ENCODE measurements at regions not wholly inside any gene's neighbourhood (a gene's known extent, or its start where the extent isn't known, plus 50 kb on each side); places are given as distances from the start of the nearest gene placed in this dataset.

DNA sequence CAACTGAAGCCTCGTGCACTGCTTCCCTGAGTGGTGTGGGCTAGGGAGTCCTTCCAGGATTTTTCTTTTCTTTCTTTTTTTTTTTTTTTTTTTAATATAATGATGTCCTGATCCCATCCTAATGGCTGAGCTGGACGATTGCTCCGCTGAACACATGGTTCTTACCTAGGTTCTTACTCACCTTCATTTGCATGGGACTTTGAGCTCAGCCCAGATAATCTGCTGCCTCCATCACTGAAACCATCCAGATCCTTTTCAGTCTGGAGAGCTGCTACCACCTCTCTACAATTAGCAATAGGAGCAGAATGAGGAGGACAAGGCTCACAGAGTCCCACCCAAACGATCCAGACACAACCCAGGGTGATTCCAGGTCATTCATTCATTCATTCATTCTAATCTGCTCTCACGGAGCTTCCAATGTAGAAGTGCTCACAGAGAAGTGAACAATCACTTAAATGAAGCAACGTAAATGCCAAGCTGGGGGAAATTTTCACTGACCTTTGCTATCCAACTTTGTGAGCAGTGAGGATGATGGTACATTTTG is 246.3 kb upstream of the RREB1 start:
- no peak for ATAC-seq
- TF ChIP-seq, protein P1, sequence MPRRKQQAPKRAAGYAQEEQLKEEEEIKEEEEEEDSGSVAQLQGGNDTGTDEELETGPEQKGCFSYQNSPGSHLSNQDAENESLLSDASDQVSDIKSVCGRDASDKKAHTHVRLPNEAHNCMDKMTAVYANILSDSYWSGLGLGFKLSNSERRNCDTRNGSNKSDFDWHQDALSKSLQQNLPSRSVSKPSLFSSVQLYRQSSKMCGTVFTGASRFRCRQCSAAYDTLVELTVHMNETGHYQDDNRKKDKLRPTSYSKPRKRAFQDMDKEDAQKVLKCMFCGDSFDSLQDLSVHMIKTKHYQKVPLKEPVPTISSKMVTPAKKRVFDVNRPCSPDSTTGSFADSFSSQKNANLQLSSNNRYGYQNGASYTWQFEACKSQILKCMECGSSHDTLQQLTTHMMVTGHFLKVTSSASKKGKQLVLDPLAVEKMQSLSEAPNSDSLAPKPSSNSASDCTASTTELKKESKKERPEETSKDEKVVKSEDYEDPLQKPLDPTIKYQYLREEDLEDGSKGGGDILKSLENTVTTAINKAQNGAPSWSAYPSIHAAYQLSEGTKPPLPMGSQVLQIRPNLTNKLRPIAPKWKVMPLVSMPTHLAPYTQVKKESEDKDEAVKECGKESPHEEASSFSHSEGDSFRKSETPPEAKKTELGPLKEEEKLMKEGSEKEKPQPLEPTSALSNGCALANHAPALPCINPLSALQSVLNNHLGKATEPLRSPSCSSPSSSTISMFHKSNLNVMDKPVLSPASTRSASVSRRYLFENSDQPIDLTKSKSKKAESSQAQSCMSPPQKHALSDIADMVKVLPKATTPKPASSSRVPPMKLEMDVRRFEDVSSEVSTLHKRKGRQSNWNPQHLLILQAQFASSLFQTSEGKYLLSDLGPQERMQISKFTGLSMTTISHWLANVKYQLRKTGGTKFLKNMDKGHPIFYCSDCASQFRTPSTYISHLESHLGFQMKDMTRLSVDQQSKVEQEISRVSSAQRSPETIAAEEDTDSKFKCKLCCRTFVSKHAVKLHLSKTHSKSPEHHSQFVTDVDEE (CRISPR knock-in tag; IDR thresholded peaks at IDR 0.05) = no peak
- TF ChIP-seq BACH2 (CRISPR knock-in tag; IDR thresholded peaks at IDR 0.05; ENCODE audit: borderline replicate concordance) = no peak
- TF ChIP-seq ZFP30 (CRISPR knock-in tag; IDR thresholded peaks at IDR 0.05) = no peak
- no peak for TF ChIP-seq SNAI2 (CRISPR knock-in tag; IDR thresholded peaks at IDR 0.05)
- no peak for TF ChIP-seq OSR1 (CRISPR knock-in tag; IDR thresholded peaks at IDR 0.05)
- TF ChIP-seq ARNTL (CRISPR knock-in tag; IDR thresholded peaks at IDR 0.05; ENCODE audit: borderline replicate concordance, low read depth) = no peak
- TF ChIP-seq GLIS3 (CRISPR knock-in tag; IDR thresholded peaks at IDR 0.05) = no peak
- TF ChIP-seq ZFP3 (CRISPR knock-in tag; IDR thresholded peaks at IDR 0.05) = no peak
- TF ChIP-seq CREB5 (CRISPR knock-in tag; IDR thresholded peaks at IDR 0.05; ENCODE audit: low read depth) = no peak
- TF ChIP-seq TCF4 (CRISPR knock-in tag; IDR thresholded peaks at IDR 0.05; ENCODE audit: borderline replicate concordance) = no peak
- TF ChIP-seq, protein P2, sequence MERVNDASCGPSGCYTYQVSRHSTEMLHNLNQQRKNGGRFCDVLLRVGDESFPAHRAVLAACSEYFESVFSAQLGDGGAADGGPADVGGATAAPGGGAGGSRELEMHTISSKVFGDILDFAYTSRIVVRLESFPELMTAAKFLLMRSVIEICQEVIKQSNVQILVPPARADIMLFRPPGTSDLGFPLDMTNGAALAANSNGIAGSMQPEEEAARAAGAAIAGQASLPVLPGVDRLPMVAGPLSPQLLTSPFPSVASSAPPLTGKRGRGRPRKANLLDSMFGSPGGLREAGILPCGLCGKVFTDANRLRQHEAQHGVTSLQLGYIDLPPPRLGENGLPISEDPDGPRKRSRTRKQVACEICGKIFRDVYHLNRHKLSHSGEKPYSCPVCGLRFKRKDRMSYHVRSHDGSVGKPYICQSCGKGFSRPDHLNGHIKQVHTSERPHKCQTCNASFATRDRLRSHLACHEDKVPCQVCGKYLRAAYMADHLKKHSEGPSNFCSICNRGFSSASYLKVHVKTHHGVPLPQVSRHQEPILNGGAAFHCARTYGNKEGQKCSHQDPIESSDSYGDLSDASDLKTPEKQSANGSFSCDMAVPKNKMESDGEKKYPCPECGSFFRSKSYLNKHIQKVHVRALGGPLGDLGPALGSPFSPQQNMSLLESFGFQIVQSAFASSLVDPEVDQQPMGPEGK (CRISPR knock-in tag; IDR thresholded peaks at IDR 0.05; ENCODE audit: borderline replicate concordance) = no peak
- no peak for TF ChIP-seq POU6F1 (CRISPR knock-in tag; IDR thresholded peaks at IDR 0.05; ENCODE audit: borderline replicate concordance, low read depth)
- no peak for TF ChIP-seq ZNF70 (CRISPR knock-in tag; IDR thresholded peaks at IDR 0.05)
- TF ChIP-seq ISL1 (CRISPR knock-in tag; IDR thresholded peaks at IDR 0.05) = no peak

DNA sequence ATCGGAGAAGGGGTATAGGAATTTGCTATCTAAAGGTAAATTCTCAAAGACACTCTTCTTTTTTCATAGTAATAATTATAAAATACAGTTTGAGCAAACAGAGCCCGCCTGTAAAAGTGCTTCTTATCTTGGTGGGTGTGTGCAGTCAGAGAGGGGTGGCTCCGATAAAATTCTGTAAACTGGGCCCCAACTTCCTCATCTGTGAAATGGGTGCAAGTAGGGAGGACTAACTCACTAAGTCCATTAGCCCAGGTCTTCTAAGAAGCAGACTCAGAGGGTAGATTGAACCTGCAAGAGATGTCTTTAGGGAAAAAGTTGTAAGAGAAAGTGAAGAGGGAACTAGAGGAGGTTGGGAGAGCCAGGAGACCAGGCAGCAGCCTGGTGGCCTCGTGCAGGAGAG is 245.8 kb upstream of the RREB1 start:
- TF ChIP-seq ZC3H10 (CRISPR knock-in tag; IDR thresholded peaks at IDR 0.05) = no peak
- TF ChIP-seq ZFP30 (CRISPR knock-in tag; IDR thresholded peaks at IDR 0.05) = no peak
- ATAC-seq = no peak

DNA sequence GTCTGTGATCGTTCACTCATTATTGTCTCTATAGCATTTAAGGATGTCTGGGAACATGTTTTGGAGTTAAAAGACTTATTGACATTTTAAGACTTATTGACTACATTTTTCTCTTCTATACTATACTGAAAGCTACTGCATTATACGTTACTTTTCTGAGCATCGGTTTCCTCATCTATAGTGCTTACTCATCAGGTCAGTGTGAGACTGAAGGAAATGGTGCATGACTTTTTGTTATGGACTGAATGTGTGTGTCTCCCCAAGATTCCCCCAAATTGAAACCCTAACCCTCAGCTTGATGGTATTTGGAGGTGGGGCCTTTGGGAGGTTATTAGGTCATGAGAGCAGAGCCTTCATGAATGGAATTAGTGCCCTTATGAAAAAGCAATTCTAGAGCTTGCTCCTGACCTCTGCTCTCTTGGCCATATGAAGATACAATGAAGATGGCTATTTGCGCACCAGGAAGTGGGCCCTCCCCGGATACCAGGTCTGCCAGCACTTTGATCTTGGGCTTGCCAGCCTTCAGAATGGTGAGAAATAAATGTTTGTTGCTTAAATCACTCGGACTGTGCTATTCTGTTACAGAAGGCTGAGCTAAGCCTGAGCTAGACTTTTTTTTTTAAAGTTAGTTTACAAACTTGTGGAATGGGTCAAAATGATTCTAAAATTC is 243.7 kb upstream of the RREB1 start:
- ATAC-seq = no peak
- TF ChIP-seq POU6F1 (CRISPR knock-in tag; IDR thresholded peaks at IDR 0.05; ENCODE audit: borderline replicate concordance, low read depth) = no peak
- no peak for TF ChIP-seq ISL1 (CRISPR knock-in tag; IDR thresholded peaks at IDR 0.05)
- TF ChIP-seq GLIS3 (CRISPR knock-in tag; IDR thresholded peaks at IDR 0.05) = no peak

DNA sequence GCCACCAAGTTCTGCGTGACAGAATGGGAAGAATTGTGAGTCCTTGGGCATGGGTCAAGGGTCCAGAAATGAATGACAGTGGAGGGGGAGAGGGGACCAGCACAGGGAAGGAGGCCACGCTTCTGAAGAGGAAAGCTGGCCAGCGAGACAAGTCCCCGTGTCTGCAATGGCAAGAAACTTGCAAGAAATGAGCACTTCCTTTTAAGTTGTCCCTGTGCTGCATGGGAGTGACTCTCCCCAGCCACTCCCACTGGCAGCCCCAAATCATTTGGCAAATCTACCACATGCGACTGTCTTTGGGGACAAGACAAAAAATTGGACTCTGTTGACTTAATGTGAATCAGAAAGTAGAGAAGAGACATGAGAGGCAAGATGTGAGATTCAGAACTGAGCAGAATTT is 242.2 kb upstream of the RREB1 start:
- no peak for ATAC-seq
- no peak for TF ChIP-seq ISL1 (CRISPR knock-in tag; IDR thresholded peaks at IDR 0.05)
- no peak for TF ChIP-seq BACH2 (CRISPR knock-in tag; IDR thresholded peaks at IDR 0.05; ENCODE audit: borderline replicate concordance)
- TF ChIP-seq, protein P2 (CRISPR knock-in tag; IDR thresholded peaks at IDR 0.05; ENCODE audit: borderline replicate concordance) = no peak
- no peak for TF ChIP-seq ZFP30 (CRISPR knock-in tag; IDR thresholded peaks at IDR 0.05)
- no peak for TF ChIP-seq CSRNP3 (CRISPR knock-in tag; IDR thresholded peaks at IDR 0.05)
- TF ChIP-seq, protein P1 (CRISPR knock-in tag; IDR thresholded peaks at IDR 0.05) = no peak
- no peak for TF ChIP-seq ZC3H10 (CRISPR knock-in tag; IDR thresholded peaks at IDR 0.05)
- TF ChIP-seq ZNF70 (CRISPR knock-in tag; IDR thresholded peaks at IDR 0.05) = no peak
- TF ChIP-seq GLIS3 (CRISPR knock-in tag; IDR thresholded peaks at IDR 0.05) = no peak
- no peak for TF ChIP-seq OSR1 (CRISPR knock-in tag; IDR thresholded peaks at IDR 0.05)

All from SK-N-SH treated with all-trans-retinoic acid at 6 μM for 48 hours (cell line).